LNCaP clone FGC (cell line): ENCODE measurements at regions not wholly inside any gene's neighbourhood (a gene's known extent, or its start where the extent isn't known, plus 50 kb on each side); places are given as distances from the start of the nearest gene placed in this dataset.
"Not testable (repeated sequence)": the region's sequence is repeated elsewhere in the genome, so short reads cannot be mapped to it uniquely, and the experiment has no call there.

Experiments
- DNase-seq: peaks from one replicate; pipeline ENCODE4 v3.0.0-alpha.2; 2011; ENCODE audit warnings: low read depth
- H3K4me3 ChIP-seq: 2 replicates; pipeline ENCODE4 v1.5.1; 2011; ENCODE audit warnings: mild to moderate bottlenecking, low read depth, low read length, control low read depth
- TF ChIP-seq, protein P1 (sequence below): IDR thresholded peaks from 2 replicates; pipeline ENCODE4 v1.5.1; 2012; ENCODE audit warnings: mild to moderate bottlenecking; ENCODE audit not compliant: control insufficient read depth, insufficient read depth; ENCODE audit errors: extremely low read depth

DNA sequence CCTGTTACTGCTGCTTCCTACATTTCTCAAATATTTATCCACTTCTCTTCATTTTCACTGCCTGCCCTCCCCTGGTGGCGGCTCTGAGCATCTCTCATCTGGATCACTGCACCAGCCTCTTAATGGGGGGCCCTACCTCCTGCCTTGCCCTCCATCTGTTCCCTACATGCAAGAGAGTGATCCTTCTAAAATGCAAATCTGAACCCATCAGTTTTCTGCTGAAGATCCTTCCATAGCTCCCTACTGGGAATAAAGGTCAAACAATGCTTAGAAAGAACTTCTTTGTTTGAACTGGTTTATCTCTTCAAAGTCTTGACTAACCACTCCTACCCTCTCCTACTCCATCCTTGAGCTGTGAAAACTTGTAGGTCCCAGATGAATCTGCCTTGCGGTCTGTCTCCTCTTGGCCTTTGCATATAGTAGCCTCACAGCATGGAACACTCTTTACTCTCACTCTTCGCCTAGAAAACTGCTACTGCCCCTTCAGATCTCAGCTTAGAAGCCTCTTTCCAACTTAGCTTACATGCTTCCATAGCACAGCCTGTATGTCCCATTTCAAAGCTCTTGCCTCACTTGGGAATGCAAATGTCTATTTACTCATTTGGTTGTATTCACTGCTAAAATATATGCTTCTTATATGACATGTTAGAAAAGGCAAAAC lies 119.3 kb downstream of the QRSL1 start:
- TF ChIP-seq, protein P1, sequence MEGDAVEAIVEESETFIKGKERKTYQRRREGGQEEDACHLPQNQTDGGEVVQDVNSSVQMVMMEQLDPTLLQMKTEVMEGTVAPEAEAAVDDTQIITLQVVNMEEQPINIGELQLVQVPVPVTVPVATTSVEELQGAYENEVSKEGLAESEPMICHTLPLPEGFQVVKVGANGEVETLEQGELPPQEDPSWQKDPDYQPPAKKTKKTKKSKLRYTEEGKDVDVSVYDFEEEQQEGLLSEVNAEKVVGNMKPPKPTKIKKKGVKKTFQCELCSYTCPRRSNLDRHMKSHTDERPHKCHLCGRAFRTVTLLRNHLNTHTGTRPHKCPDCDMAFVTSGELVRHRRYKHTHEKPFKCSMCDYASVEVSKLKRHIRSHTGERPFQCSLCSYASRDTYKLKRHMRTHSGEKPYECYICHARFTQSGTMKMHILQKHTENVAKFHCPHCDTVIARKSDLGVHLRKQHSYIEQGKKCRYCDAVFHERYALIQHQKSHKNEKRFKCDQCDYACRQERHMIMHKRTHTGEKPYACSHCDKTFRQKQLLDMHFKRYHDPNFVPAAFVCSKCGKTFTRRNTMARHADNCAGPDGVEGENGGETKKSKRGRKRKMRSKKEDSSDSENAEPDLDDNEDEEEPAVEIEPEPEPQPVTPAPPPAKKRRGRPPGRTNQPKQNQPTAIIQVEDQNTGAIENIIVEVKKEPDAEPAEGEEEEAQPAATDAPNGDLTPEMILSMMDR: no peak
- DNase-seq: no peak
- H3K4me3 ChIP-seq: no peak overlapping the region

DNA sequence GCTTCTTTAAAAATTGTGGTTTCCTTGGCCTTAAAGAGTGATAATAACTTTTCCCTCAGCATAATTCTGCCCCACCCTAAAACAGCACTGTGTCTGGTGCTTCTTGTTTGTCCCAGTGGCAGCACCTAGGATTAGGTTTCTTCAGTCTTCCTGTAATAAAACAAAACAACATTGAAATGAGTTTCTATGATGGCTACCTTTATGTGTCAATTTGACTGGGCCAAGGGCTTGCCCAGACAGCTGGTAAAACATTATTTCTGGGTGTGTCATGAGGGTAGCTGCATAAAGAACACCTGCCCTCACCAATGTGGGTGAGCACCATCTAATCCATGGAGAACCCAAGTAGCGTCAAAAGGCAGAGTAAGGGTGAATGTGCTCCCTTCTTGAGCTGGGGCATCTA lies 117.8 kb downstream of the QRSL1 start:
- no peak for DNase-seq
- H3K4me3 ChIP-seq: no peak overlapping the region
- TF ChIP-seq, protein P1: no peak

DNA sequence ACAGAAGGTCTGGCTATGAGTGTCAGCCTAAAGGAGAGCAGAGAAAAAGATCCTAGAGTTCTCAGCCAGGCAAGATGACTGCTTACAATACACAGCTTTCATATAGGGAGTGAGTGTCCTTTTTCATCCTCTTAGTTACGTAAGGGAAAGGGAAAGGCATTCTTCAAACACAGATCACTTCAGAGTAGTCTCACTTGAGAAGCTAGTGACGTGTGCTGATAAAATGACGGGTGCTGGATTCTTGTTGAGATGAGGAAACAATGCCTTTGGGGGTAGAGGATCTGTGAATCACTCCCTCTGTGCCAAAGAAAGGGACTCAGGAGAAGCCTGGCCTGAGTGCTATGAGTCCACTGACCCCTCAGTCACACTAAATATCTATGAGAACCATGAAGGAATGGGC lies 117.3 kb downstream of the QRSL1 start:
- TF ChIP-seq, protein P1: no peak
- DNase-seq: no peak
- H3K4me3 ChIP-seq: no peak overlapping the region

- no peak for DNase-seq
- TF ChIP-seq, protein P1: no peak
- H3K4me3 ChIP-seq: no peak overlapping the region
Measured at GRCh38 chr6:106745824-106746582, 116.6 kb downstream of the QRSL1 start.

- no peak overlapping the region for H3K4me3 ChIP-seq
- DNase-seq: no peak
Measured at GRCh38 chr6:106745197-106745770, 115.9 kb downstream of the QRSL1 start.

GRCh38 chr6:106744781-106745180 lies 115.4 kb downstream of the QRSL1 start:
- no peak overlapping the region for H3K4me3 ChIP-seq
- DNase-seq: no peak
- TF ChIP-seq, protein P1: no peak

More at GRCh38 chr6:106745197-106745770, 115.9 kb downstream of the QRSL1 start:
- TF ChIP-seq, protein P1: no peak

- DNase-seq, H3K4me3 ChIP-seq: not testable (repeated sequence)
Measured at GRCh38 chr6:106744029-106744428, 114.7 kb downstream of the QRSL1 start.
